ENCODE measurements at regions not wholly inside any gene's neighbourhood (a gene's known extent, or its start where the extent isn't known, plus 50 kb on each side); places are given as distances from the start of the nearest gene placed in this dataset.

GRCh38 chr3:159854500-159855124 lies 134.0 kb upstream of the IL12A start:
- TF ChIP-seq CTCF (IDR thresholded peaks at IDR 0.05; ENCODE audit: low read depth, low read length) = no peak
- H3K4me3 ChIP-seq (ENCODE audit: low read depth, low read length) = peak overlapping the region; percentile 37

DNA sequence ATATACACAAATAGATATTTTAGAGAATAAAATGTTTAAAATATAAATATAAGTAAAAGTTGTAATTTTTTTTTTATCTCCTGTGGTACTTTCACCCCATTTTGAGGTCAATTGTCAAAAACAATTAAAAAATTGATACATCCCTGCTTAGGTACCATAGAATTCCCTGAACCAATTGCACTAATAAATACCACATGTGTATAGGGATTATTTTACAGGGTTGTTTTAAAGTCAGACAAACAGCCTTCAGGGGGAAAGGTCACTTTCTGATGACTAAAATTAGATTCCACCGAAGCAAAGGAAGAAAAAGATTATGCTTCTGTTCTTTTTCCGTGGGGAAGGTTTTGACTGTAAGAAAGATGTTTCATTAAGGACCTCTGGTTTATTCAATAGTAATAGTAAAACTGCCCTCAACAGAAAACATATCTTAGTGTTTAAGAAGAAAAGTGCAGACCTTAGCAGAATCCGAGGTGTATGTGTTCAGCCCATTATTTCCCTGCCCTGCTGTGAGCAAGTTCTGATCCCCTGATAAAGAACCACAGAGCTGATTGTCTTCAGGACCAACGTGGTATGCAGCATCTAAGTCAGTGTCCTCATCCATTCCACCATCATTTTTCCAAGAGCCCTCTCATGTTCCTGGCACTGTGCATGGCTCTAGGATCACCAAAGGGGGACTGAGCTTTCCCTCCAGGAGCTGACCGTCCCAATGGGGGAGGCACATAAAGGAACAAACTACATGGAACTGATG lies 132.9 kb upstream of the IL12A start:
- no peak overlapping the region for H3K4me3 ChIP-seq (ENCODE audit: low read depth, low read length)
- no peak for TF ChIP-seq CTCF (IDR thresholded peaks at IDR 0.05; ENCODE audit: low read depth, low read length)

GRCh38 chr3:159856590-159857104 lies 132.0 kb upstream of the IL12A start:
- H3K4me3 ChIP-seq (ENCODE audit: low read depth, low read length) = no peak overlapping the region
- TF ChIP-seq CTCF (IDR thresholded peaks at IDR 0.05; ENCODE audit: low read depth, low read length) = no peak

DNA sequence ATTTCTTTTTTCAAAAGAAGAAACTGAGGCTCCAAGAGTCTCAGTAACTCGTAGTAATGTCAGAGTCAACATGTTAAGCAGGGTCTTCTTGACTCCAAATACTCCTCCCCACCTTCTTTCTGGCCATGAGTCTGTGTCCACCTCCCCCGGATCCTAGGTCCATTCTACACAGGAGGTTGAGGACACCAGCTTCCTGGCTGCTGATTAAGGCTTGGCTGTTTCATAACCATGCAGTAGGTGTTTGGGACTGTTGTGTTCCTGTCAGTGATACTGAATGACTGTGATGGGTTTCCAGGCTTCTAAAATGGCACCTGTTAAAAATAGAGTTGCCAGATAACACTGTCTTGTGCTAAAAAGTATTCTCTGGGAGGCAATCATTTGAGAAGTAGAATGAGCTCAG lies 130.8 kb upstream of the IL12A start:
- H3K4me3 ChIP-seq (ENCODE audit: low read depth, low read length) = no peak overlapping the region
- TF ChIP-seq CTCF (IDR thresholded peaks at IDR 0.05; ENCODE audit: low read depth, low read length) = no peak

DNA sequence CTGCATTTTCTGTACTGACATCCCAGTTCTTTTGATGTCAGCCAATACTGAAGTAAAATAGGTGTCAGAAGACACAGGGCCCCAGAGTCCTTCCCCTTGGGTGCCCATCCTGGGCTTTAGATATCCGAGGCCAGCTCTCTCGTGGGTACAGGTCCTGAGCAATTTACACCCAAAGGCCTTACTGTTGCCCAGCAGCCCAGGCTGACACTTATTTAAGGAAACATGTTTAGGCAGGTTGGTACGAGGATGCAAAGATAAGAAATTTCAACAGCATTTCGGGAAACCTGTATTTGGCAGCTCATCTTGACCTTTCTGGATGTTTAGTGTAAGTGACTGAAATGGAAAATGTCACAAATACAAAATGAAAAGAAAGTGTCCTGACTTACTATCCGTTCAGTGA lies 130.0 kb upstream of the IL12A start:
- no peak for TF ChIP-seq CTCF (IDR thresholded peaks at IDR 0.05; ENCODE audit: low read depth, low read length)
- no peak overlapping the region for H3K4me3 ChIP-seq (ENCODE audit: low read depth, low read length)

- no peak for TF ChIP-seq CTCF (IDR thresholded peaks at IDR 0.05; ENCODE audit: low read depth, low read length)
- H3K4me3 ChIP-seq (ENCODE audit: low read depth, low read length) = no peak overlapping the region
These were observed 129.2 kb upstream of the IL12A start for GRCh38 chr3:159859424-159859823.

DNA sequence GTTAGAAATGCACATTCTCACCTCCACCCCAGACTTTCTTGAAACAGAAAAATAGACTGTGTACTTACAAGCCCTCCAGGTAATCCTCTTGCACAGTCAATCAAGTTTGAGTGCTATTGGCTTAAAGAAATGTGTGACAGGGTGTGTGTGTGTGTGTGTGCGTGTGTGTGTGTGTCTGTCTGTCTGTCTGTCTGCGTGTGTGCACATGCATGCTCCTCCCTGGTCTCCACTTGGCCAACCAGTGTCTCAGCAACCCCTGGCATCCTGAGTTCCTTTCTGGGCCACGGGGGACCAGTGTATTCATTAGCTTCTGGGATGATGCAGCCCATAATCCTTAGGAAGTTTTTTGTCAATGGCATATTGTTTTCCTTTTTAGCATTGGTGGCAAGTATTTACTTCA lies 128.8 kb upstream of the IL12A start:
- no peak for TF ChIP-seq CTCF (IDR thresholded peaks at IDR 0.05; ENCODE audit: low read depth, low read length)

More for the DNA sequence above, 128.8 kb upstream of the IL12A start:
- H3K4me3 ChIP-seq (ENCODE audit: low read depth, low read length) = no peak overlapping the region

All from WI38 (cell line).